MG63 (cell line): ENCODE measurements at regions not wholly inside any gene's neighbourhood (a gene's known extent, or its start where the extent isn't known, plus 50 kb on each side); places are given as distances from the start of the nearest gene placed in this dataset.
A peak's percentile ranks its signal among the peaks of the same experiment; 100 is the strongest.
"Not testable (repeated sequence)": the region's sequence is repeated elsewhere in the genome, so short reads cannot be mapped to it uniquely, and the experiment has no call there.

Source experiments
- DNase-seq: peaks from one replicate; pipeline ENCODE4 v3.0.0-alpha.2; 2020
- H3K27me3 ChIP-seq: fragments of 250-450 bp; sonication (Bioruptor Pico); 2 replicates; pipeline ENCODE4 v1.5.1; 2020; ENCODE audit warnings: mild to moderate bottlenecking, moderate library complexity
- H3K36me3 ChIP-seq: fragments of 250-450 bp; sonication (Bioruptor Pico); 2 replicates; pipeline ENCODE4 v1.5.1; 2020; ENCODE audit warnings: mild to moderate bottlenecking, moderate library complexity
- H3K4me3 ChIP-seq: fragments of 250-450 bp; sonication (Bioruptor Pico); 2 replicates; pipeline ENCODE4 v1.5.1; 2020; ENCODE audit warnings: mild to moderate bottlenecking, moderate library complexity
- H3K9me3 ChIP-seq: fragments of 250-450 bp; sonication (Bioruptor Pico); 2 replicates; pipeline ENCODE4 v1.5.1; 2020; ENCODE audit warnings: mild to moderate bottlenecking, moderate library complexity

DNA sequence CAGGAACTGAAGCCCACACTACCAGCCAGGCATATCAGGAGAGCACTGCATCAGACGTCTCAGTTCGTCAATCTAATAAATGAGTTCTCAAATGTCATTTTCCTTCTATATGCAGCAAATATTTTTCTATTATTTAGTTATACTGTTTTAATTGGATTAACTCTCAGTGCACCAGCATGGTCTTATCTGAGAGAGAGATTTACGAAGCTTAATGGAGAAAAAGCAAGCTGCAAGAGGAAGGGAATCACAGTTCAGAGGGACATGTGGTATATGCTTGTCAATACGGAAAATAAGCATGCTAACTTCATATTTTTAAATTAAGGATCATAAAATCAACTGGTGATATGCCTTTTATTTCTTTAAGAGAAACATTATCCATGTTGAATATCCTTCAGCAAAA, 213.1 kb upstream of the NECTIN3 start:
- Histone ChIP-seq H3K27me3 (no peaks in the 10 kb centered on the region), H3K9me3 (no peaks in the 10 kb centered on the region), H3K36me3 (no peaks in the 10 kb centered on the region), H3K4me3 (no peak overlapping the region)
- no peak for DNase-seq

DNA sequence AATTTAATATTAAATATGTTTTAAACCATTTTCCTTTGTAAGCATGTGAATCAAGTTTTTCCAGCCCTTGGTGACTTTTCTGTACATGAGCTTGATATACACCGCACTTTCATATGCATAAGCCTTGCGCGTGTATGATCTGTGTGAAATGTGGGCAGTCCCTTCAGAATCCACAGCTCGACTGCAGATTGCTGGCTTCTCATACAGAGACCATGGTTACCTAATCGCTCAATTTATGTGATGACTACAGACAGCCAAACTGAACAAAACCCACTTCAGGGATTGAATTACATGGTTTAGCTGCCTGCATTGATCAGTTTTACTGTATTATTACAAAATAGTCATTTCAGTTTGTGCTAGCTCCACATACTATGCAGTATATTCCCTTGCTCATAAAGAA, 212.3 kb upstream of the NECTIN3 start:
- no peaks in the 10 kb centered on the region for H3K27me3 ChIP-seq
- no peaks in the 10 kb centered on the region for H3K36me3 ChIP-seq
- H3K4me3 ChIP-seq, result no peak overlapping the region
- H3K9me3 ChIP-seq, result no peaks in the 10 kb centered on the region
- no peak for DNase-seq

DNA sequence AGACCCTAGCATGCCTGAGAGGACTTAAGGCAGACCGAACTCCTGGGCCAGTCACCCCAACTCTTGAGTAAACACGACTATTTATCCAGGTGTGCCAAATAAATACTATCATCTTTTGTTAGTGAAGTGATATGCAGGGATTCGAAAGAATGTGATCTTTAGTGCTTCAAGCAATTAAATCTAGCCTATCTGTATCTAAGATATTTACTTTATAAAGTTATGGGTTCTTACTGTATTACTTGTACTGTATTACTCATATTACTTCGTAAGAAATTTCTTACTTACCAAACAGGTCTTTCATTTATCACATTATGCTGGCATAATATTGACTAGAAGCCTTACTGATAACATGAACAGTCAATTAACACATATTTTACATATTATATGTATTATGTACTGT, 211.6 kb upstream of the NECTIN3 start:
- Histone ChIP-seq H3K4me3 (no peak overlapping the region), H3K9me3 (no peaks in the 10 kb centered on the region), H3K27me3 (no peaks in the 10 kb centered on the region), H3K36me3 (no peaks in the 10 kb centered on the region)
- no peak for DNase-seq

DNA sequence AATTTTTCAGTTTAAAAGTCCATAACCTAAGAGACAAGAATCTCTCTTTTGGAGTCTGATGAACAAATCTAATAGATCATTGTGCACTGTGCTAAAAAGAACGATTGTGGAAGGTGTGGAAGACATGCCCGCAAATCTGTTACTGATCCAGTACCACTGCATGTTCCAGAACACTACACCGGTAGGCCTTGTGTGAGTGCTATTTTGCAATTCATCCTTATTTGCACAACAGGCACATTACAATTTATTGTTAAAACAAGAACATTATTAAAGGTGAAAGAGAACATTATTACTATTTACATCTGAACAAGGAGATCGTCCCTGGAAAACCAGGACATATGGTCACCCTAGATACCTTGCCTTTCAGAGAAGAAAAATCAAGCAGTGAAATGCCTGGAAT, 205.7 kb upstream of the NECTIN3 start:
- Histone ChIP-seq H3K36me3 (no peaks in the 10 kb centered on the region), H3K4me3 (no peak overlapping the region)

DNA sequence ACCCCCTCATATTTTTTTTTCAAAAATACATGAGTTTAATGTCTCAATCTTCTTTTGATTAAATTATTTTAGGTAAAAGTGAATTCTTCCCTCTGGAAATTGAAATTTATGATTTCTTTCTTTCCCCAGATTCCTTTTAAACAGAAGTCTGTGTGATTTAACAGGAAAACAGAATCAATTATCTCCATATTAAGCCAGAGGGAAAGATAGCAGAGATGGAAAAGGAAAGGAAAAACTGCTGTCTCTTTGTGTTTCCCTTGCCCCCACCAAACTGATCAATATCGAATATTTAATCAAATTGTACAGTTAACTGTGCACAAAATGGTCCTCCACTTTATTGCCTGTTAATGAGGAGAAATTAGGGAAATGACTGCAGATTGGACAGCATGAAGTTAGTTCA, 203.5 kb upstream of the NECTIN3 start:
- no peaks in the 10 kb centered on the region for H3K27me3 ChIP-seq
- no peaks in the 10 kb centered on the region for H3K9me3 ChIP-seq
- no peak overlapping the region for H3K4me3 ChIP-seq
- DNase-seq, result no peak
- H3K36me3 ChIP-seq, result no peaks in the 10 kb centered on the region

More for the DNA sequence above, 205.7 kb upstream of the NECTIN3 start:
- no peaks in the 10 kb centered on the region for H3K9me3 ChIP-seq
- H3K27me3 ChIP-seq, result no peaks in the 10 kb centered on the region
- no peak for DNase-seq

DNA sequence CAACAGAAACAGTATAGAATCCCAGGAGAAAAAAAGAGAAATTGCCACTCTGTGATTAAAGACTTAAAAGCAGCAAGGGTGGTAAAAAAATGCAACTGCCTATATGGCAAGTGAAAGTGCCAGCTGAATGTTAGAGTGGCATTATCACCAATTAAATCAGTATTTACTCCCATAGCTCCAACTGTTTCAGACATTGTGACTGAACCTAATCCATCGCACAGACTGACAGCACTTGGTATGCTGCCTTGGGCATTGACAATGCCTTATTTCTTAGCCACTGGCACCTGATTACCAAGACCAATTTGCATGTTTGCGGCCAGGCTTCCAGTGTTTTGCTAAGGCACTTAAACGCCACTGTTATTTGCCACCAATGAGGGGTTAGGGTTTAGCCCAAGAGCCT, 201.9 kb upstream of the NECTIN3 start:
- Histone ChIP-seq H3K4me3 (no peak overlapping the region), H3K27me3 (no peaks in the 10 kb centered on the region), H3K9me3 (peaks cover 7% of the 10 kb centered on the region), H3K36me3 (no peaks in the 10 kb centered on the region)
- DNase-seq, result no peak

DNA sequence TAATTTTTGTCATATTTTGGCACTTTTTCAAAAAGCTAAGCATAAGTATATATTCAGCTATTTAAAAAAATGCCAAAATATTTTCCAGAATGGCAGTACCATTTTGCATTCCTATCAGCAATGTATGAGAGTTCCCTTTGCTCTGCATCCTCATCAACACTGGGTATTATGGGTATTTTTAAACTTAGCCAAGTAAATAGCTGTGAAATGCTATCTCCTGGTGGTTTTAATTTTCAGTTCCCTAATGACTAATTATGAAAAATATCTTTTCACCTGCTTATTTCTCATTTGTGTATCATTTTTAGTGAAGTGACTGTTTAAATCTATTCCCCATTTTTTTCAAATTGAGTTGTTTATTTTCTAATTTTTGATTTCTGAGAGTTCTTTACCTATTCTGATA, 199.7 kb upstream of the NECTIN3 start:
- DNase-seq, result no peak
- Histone ChIP-seq H3K27me3 (no peaks in the 10 kb centered on the region), H3K4me3 (no peak overlapping the region), H3K36me3 (no peaks in the 10 kb centered on the region), H3K9me3 (peaks cover 8% of the 10 kb centered on the region)

DNA sequence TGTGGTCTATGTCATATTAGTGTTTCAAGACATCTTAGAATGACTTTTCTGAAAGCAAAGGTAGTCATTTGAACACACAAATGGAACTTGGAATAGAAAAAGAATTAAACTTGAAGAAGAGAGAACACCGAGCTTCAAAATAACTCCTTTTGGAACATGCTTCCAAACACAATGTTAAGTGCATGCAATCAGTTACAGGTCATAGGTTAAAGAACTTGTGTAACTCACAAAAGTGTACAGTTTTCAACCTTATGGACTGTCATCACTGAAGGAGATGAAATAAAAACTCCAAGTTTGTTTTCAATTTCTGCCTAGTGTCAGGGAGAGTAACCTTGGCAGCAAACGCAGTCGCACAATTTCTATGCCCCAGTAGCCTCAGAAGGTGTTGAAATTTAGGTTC, 192.9 kb upstream of the NECTIN3 start:
- no peak overlapping the region for H3K4me3 ChIP-seq
- no peaks in the 10 kb centered on the region for H3K27me3 ChIP-seq
- H3K36me3 ChIP-seq, result no peaks in the 10 kb centered on the region
- DNase-seq, result no peak
- peaks cover 8% of the 10 kb centered on the region; the same call in 1 of the 2 replicates for H3K9me3 ChIP-seq

DNA sequence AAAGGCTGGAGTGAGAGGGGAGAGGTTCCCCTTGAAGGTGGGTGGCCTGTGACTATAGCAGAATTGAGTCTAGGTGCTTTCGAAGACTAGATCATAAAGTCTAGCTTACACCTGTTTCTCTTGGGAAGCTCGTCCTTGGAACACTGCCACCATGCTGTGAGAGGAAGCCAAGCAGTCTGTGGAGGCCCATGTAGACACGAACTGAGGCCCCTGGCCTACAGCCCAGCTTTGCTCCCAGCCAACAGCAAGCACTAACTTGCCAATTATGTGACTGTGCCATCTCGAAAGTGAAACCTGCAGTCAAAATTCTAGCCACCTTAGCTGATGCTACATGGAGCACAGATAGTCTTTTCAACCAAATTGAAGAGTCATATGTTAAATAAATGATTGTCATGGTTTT, 190.5 kb upstream of the NECTIN3 start:
- Histone ChIP-seq H3K9me3 (no peaks in the 10 kb centered on the region), H3K4me3 (no peak overlapping the region), H3K36me3 (no peaks in the 10 kb centered on the region), H3K27me3 (no peaks in the 10 kb centered on the region)
- DNase-seq, result peak; percentile 89

DNA sequence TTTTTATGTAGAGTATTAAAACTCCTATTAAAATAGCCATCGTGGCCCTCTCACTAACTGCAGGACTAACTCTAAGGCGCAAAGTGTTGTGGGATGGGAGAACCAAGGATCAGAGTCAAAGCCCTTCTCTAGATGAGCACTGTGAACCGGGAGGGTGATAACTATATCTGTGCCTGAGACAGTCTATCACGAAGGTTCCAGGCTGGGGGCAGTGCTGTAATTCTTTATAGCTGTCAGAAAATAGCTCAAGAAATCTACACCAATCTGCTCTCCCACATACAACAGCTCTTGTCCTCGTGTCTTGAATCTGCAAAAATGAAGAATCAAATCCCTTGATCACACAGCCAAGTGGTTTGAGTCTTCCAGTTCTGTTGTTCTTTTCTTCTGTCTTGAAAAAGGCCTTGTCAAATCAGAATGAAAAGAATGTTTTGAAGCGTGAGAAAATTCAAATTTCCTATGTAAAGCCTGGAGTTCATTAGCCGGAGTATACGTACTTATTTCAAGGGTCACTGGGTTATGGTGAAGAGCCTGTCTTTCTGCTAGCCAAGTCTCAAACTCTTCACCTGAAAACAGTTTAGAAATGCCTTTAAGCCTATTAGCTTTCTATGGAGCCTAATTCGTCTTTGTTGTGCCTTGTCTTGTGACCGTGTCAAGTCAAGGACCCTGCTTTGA, 185.3 kb upstream of the NECTIN3 start:
- no peak for DNase-seq
- H3K36me3 ChIP-seq, result no peaks in the 10 kb centered on the region

DNA sequence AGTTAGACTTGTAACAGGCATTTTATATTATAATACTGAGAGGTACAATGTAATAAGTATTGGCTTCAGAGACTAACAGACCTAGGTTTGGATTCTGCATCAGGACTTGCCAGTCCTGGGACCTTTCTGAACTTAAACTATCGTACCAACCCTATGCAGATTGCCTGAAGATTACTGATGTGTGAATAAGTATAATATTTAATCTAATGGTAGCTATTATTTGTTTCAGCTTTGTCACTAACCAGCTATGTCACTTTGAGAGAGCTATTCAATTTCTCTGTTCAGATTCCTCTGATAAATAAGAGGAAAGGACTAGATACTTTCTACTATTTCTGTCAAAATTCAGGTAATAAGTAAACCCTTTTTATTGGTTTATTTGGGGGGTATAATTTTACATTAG, 184.4 kb upstream of the NECTIN3 start:
- no peak for DNase-seq
- no peaks in the 10 kb centered on the region; the same call in 1 of the 2 replicates for H3K9me3 ChIP-seq
- no peaks in the 10 kb centered on the region for H3K36me3 ChIP-seq
- no peaks in the 10 kb centered on the region for H3K27me3 ChIP-seq
- no peak overlapping the region for H3K4me3 ChIP-seq

More for the DNA sequence above, 185.3 kb upstream of the NECTIN3 start:
- H3K4me3 ChIP-seq, result no peak overlapping the region
- H3K27me3 ChIP-seq, result no peaks in the 10 kb centered on the region
- H3K9me3 ChIP-seq, result no peaks in the 10 kb centered on the region

DNA sequence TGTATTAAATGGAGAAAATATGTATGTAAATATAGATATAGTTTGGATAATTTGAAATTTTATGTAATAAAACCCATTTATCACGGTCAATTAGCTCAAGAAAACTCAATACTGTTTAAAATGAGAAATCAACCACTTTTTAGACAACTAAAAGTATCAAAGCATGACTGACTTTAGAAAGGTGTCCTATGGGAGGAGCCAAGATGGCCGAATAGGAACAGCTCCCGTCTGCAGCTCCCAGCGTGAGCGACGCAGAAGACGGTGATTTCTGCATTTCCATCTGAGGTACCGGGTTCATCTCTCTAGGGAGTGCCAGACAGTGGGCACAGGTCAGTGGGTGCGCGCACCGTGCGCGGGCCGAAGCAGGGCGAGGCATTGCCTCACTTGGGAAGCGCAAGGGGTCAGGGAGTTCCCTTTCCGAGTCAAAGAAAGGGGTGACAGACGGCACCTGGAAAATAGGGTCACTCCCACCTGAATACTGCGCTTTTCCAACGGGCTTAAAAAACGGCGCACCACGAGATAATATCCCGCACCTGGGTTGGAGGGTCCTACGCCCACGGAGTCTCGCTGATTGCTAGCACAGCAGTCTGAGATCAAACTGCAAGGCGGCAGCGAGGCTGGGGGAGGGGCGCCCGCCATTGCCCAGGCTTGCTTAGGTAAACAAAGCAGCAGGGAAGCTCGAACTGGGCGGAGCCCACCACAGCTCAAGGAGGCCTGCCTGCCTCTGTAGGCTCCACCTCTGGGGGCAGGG, 182.8 kb upstream of the NECTIN3 start:
- H3K27me3 ChIP-seq, DNase-seq, H3K36me3 ChIP-seq, H3K9me3 ChIP-seq, H3K4me3 ChIP-seq: not testable (repeated sequence)

DNA sequence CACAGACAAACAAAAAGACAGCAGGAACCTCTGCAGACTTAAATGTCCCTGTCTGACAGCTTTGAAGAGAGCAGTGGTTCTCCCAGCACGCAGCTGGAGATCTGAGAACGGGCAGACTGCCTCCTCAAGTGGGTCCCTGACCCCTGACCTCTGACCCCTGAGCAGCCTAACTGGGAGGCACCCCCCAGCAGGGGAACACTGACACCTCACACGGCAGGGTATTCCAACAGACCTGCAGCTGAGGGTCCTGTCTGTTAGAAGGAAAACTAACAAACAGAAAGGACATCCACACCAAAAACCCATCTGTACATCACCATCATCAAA, 182.3 kb upstream of the NECTIN3 start:
- not testable (repeated sequence) for H3K27me3 ChIP-seq, H3K9me3 ChIP-seq, H3K36me3 ChIP-seq, DNase-seq, H3K4me3 ChIP-seq

DNA sequence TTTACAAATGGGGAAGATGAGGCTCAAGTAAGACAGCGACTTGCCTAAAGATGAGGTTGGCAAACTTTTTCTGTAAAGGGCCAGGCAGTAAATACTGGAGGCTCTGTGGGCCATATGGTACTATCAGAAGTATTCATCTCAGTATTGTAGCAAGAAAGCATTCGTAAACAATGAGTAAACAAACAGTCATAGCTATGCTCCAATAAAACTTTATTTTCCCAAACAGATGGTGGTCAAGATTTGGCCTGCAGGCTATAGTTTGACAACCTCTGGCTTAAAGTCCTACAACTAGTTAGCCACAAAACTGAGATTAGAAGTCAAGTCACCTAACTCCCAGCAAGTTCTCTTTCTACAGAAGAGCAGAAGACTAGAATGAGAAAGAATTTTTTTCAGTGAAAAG, 177.0 kb upstream of the NECTIN3 start:
- no peak for DNase-seq
- Histone ChIP-seq H3K9me3 (no peaks in the 10 kb centered on the region; the same call in 1 of the 2 replicates), H3K4me3 (no peak overlapping the region), H3K27me3 (no peaks in the 10 kb centered on the region), H3K36me3 (no peaks in the 10 kb centered on the region)

DNA sequence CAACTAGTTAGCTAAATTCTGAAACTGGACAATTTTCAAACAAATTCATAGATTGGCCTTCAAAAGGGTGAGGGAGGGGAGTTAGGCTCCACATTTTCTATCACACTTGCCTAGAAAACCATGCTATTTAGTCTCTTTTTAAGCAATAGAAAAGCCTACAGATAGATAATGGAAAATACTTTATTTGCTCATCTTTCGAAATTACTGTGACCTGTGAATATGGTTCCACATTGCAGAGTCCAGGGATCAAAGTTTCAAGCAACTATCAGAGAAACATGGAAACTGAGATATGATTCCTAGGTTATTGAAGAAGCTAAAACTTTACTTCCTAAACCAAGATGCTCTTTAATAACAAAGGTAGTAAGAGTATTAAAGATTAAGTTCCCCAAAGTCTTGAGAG, 176.6 kb upstream of the NECTIN3 start:
- H3K36me3 ChIP-seq, result no peaks in the 10 kb centered on the region
- H3K4me3 ChIP-seq, result no peak overlapping the region
- H3K27me3 ChIP-seq, result no peaks in the 10 kb centered on the region
- no peak for DNase-seq
- H3K9me3 ChIP-seq, result no peaks in the 10 kb centered on the region; the same call in 1 of the 2 replicates

DNA sequence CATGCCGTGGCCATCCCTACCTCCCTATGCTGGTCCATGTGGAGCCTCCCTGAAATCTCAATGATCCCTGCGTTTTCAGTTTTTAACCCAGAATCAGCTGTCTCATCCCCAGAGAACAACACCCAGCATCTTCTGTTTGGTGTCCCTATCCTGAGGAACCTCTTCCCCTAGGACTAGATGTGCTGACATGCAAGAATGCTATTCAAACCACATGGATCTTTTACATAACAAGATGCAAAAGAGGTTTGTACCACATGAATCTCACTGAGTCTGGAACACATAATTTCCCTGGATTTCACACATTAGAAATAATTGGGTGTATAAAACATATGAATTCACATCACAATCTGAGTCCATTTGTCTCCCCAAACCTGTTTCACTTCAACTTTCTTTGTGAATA, 174.6 kb upstream of the NECTIN3 start:
- no peak overlapping the region for H3K4me3 ChIP-seq
- H3K9me3 ChIP-seq, result no peaks in the 10 kb centered on the region
- H3K27me3 ChIP-seq, result no peaks in the 10 kb centered on the region
- DNase-seq, result no peak
- no peaks in the 10 kb centered on the region for H3K36me3 ChIP-seq

DNA sequence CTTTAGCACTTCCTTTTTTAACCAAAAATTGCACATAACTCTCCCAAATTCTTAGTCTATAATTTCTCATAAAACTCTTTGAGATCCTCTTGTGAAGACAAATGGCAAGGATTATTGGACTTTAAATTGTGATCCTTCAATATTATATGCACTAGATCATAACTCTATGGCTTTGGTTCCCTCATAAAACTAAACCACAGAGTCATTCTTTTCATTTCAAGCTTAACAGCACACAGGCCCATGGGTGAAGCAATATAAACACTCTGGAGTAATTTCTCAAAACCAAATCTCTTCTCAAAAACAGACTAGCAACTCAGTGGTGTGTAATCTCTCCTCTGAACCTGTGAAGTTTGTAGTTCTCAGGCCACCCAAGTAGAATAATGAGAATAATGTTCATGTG, 171.0 kb upstream of the NECTIN3 start:
- DNase-seq, result no peak

DNA sequence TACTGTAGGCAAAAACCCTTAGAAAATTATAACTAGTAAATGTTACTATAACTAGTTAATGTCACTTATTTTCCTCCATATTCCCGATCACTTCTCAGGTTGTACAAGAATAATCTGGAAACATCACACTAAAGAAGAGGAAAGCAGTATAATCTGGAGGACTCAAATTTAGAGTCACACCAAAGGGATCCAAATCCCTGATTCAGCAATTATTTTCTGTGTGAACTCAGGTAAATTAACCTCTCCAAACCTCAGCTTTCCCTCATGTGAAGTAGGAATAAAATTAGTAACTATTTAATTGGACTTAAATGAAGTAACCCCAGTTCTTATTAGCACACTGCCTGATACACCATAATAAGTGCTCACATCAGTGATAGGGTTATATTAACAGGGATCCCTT, 170.1 kb upstream of the NECTIN3 start:
- H3K27me3 ChIP-seq, result no peaks in the 10 kb centered on the region
- H3K4me3 ChIP-seq, result no peak overlapping the region
- no peaks in the 10 kb centered on the region for H3K9me3 ChIP-seq
- no peak for DNase-seq
- H3K36me3 ChIP-seq, result no peaks in the 10 kb centered on the region

More for the DNA sequence above, 171.0 kb upstream of the NECTIN3 start:
- Histone ChIP-seq H3K9me3 (no peaks in the 10 kb centered on the region), H3K36me3 (no peaks in the 10 kb centered on the region), H3K4me3 (no peak overlapping the region), H3K27me3 (no peaks in the 10 kb centered on the region)
